Activated T-cell treated with anti-CD3 and anti-CD28 coated beads, Interleukin-2, amount 50 U/mL, for 72 hours (primary cell): ENCODE measurements at regions not wholly inside any gene's neighbourhood (a gene's known extent, or its start where the extent isn't known, plus 50 kb on each side); places are given as distances from the start of the nearest gene placed in this dataset.

Experiments used
- ATAC-seq, 2 donors: fragments of 150-1000 bp; cut with Tn5 transposase; replicated peaks in 1 of 2; 2 replicates each; pipeline ENCODE4 v1.10.0; 2021; ENCODE audit warnings: moderate library complexity in 2 of 2, mild to moderate bottlenecking in 1 of 2
- DNase-seq, 2 donors: peaks; one replicate each; pipeline ENCODE4 v3.0.0; 2021 to 2022; ENCODE audit warnings: mixed read lengths in 1 of 2
- H3K27ac Mint-ChIP-seq: one replicate; pipeline ENCODE4 v1.8.0; 2022; ENCODE audit warnings: mild to moderate bottlenecking, moderate library complexity, mixed read lengths
- H3K27me3 Mint-ChIP-seq: one replicate; pipeline ENCODE4 v1.8.0; 2022; ENCODE audit warnings: low read depth, mixed read lengths
- H3K36me3 Mint-ChIP-seq, 2 donors: one replicate each; pipeline ENCODE4 v1.8.0; 2022; ENCODE audit warnings: mixed read lengths in 2 of 2, mild to moderate bottlenecking in 1 of 2; ENCODE audit not compliant: insufficient read depth in 2 of 2
- H3K4me1 Mint-ChIP-seq: one replicate; pipeline ENCODE4 v1.8.0; 2022; ENCODE audit warnings: low read depth, mixed read lengths
- H3K4me3 Mint-ChIP-seq, 2 donors: one replicate each; pipeline ENCODE4 v1.8.0; 2022; ENCODE audit warnings: mild to moderate bottlenecking in 2 of 2, mixed read lengths in 2 of 2, moderate library complexity in 2 of 2
- H3K9me3 Mint-ChIP-seq, 2 donors: one replicate each; pipeline ENCODE4 v1.8.0; 2022; ENCODE audit warnings: mixed read lengths in 2 of 2

- no peak for ATAC-seq
Measured at GRCh38 chr6:51411496-51412125, 592.9 kb downstream of the TFAP2B start.

GRCh38 chr6:51414361-51414760 is 595.7 kb downstream of the TFAP2B start:
- peaks cover 2 to 7% of the 10 kb centered on the region in 2 donors for H3K9me3 Mint-ChIP-seq
- no peaks in the 10 kb centered on the region for H3K4me1 Mint-ChIP-seq
- ATAC-seq (no peak), DNase-seq (no peak)
- peaks cover 0 to 2% of the 10 kb centered on the region in 2 donors for H3K36me3 Mint-ChIP-seq
- no peaks in the 10 kb centered on the region for H3K27me3 Mint-ChIP-seq
- no peak overlapping the region for H3K4me3 Mint-ChIP-seq
- H3K27ac Mint-ChIP-seq: no peak overlapping the region

More at GRCh38 chr6:51411496-51412125, 592.9 kb downstream of the TFAP2B start:
- DNase-seq: no peak
- Mint-ChIP-seq H3K27me3 (no peaks in the 10 kb centered on the region), H3K9me3 (peaks cover 2 to 6% of the 10 kb centered on the region in 2 donors), H3K4me1 (no peaks in the 10 kb centered on the region), H3K27ac (no peak overlapping the region), H3K4me3 (no peak overlapping the region), H3K36me3 (peaks cover 0 to 2% of the 10 kb centered on the region in 2 donors)

DNA sequence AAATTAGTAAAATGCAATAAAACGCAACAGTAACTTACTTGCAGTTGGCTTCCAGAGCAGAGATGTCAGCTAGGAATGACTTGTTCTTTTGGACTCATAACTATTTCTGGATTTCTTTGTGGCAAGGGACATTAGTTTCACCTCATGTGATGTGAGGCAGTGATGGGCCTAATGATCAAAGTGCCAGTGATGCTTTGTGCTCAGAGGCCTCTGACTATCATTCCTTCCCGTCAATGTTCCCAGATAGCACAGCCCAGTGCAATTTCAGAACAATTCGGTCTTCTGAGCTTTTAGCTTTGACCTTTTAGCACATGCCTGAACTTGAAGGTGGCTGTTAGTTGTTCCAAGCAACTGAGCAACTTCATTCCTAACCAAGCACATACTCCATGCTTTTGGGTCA is 596.8 kb downstream of the TFAP2B start:
- Mint-ChIP-seq H3K27ac (no peak overlapping the region), H3K36me3 (no peaks in the 10 kb centered on the region), H3K9me3 (peaks cover 2 to 4% of the 10 kb centered on the region in 2 donors), H3K4me3 (no peak overlapping the region), H3K27me3 (no peaks in the 10 kb centered on the region), H3K4me1 (no peaks in the 10 kb centered on the region)
- no peak for ATAC-seq
- no peak for DNase-seq

- H3K27me3 Mint-ChIP-seq: no peaks in the 10 kb centered on the region
- H3K4me3 Mint-ChIP-seq: no peak overlapping the region
- no peaks in the 10 kb centered on the region for H3K36me3 Mint-ChIP-seq
- no peaks in the 10 kb centered on the region for H3K4me1 Mint-ChIP-seq
- H3K27ac Mint-ChIP-seq: no peak overlapping the region
- H3K9me3 Mint-ChIP-seq: peaks cover 0 to 2% of the 10 kb centered on the region in 2 donors
- DNase-seq (no peak), ATAC-seq (no peak)
Measured at GRCh38 chr6:51429017-51429712, 610.5 kb downstream of the TFAP2B start.

- ATAC-seq (no peak), DNase-seq (no peak)
- Mint-ChIP-seq H3K4me3 (no peak overlapping the region), H3K27me3 (no peaks in the 10 kb centered on the region), H3K4me1 (no peaks in the 10 kb centered on the region), H3K9me3 (no peaks in the 10 kb centered on the region), H3K36me3 (no peaks in the 10 kb centered on the region), H3K27ac (no peak overlapping the region)
Measured at GRCh38 chr6:51430589-51430988, 611.9 kb downstream of the TFAP2B start.

DNA sequence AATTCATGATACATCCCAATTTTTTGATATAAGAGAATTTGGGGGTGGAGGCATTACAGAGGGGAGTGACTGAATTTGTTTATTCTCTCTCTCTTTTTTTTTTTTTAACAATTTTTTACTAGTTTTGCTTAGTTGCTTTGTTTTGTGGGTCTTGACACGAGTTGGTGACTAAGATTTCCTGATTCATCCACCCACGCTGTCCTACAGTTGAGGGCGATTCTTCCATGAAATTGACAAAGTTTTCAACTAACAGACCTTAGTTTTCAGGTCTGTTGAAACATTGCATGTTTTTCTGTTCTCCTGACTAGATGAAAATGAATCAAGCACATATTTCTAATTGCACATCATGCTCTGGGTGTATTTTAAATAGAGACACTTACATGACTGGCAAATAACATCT is 613.8 kb downstream of the TFAP2B start:
- Mint-ChIP-seq H3K4me3 (no peak overlapping the region), H3K27me3 (no peaks in the 10 kb centered on the region), H3K36me3 (no peaks in the 10 kb centered on the region), H3K9me3 (no peaks in the 10 kb centered on the region), H3K4me1 (no peaks in the 10 kb centered on the region), H3K27ac (no peak overlapping the region)
- DNase-seq: no peak
- no peak for ATAC-seq

- no peak for DNase-seq
- Mint-ChIP-seq H3K9me3 (peaks cover 0 to 3% of the 10 kb centered on the region in 2 donors), H3K27ac (no peak overlapping the region), H3K4me3 (no peak overlapping the region), H3K36me3 (no peaks in the 10 kb centered on the region), H3K27me3 (no peaks in the 10 kb centered on the region), H3K4me1 (no peaks in the 10 kb centered on the region)
- ATAC-seq: no peak
Measured at GRCh38 chr6:51450248-51450957, 631.7 kb downstream of the TFAP2B start.

- Mint-ChIP-seq H3K4me3 (no peak overlapping the region), H3K9me3 (peaks cover 0 to 3% of the 10 kb centered on the region in 2 donors), H3K36me3 (no peaks in the 10 kb centered on the region), H3K27me3 (no peaks in the 10 kb centered on the region), H3K4me1 (no peaks in the 10 kb centered on the region), H3K27ac (no peak overlapping the region)
- ATAC-seq: no peak
- no peak for DNase-seq
Measured at GRCh38 chr6:51450958-51451357, 632.3 kb downstream of the TFAP2B start.

- H3K36me3 Mint-ChIP-seq: no peaks in the 10 kb centered on the region
- H3K4me1 Mint-ChIP-seq: no peaks in the 10 kb centered on the region
- no peak overlapping the region for H3K4me3 Mint-ChIP-seq
Measured at GRCh38 chr6:51456282-51456681, 631.1 kb downstream of the PKHD1 start.

DNA sequence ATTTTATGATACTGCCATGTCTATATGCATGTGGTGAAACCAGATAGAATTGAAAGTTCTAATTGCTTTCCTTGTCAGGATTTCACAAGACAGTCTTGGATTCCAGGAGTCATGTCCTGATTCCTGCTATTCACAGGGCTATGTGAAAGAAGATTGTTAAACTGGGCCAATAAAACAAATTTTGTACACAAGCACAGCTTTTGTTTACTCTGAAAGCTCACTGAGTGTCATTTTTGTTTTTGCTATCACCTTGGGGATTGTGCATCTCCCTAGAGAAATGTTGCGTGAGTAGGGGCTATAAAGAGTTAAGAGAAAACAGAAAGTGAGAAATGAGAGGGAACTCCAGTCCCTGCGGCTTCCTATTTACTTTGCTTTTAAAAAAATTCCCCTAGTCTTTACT is 627.5 kb downstream of the PKHD1 start:
- Mint-ChIP-seq H3K4me3 (no peak overlapping the region), H3K36me3 (no peaks in the 10 kb centered on the region), H3K27me3 (no peaks in the 10 kb centered on the region), H3K4me1 (no peaks in the 10 kb centered on the region), H3K9me3 (peaks cover 0 to 1% of the 10 kb centered on the region in 2 donors), H3K27ac (no peak overlapping the region)
- no peak for ATAC-seq
- DNase-seq: no peak

More at GRCh38 chr6:51456282-51456681, 631.1 kb downstream of the PKHD1 start:
- ATAC-seq (no peak), DNase-seq (no peak)
- Mint-ChIP-seq H3K27ac (no peak overlapping the region), H3K9me3 (peaks cover 0 to 1% of the 10 kb centered on the region in 2 donors), H3K27me3 (no peaks in the 10 kb centered on the region)

DNA sequence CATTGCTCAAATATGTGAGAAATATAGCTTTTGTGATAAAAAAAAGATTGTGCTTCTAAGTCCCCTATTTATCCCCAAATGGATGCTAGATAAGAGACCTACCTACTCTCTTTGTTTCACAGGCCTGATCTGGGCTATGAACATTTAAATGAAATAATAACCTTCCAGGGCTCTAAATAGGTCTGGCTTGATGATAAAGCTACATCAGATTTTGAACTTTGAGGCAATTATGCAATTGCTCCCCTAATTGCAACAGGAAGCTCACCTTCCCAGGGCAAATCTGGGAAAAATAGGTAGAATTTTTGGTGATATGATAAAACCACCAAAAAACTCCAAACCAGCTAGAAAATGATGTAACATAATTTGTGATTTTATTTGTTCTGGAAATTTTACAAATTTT is 624.5 kb downstream of the PKHD1 start:
- Mint-ChIP-seq H3K4me3 (no peak overlapping the region), H3K9me3 (peaks cover 0 to 1% of the 10 kb centered on the region in 2 donors), H3K36me3 (no peaks in the 10 kb centered on the region)

DNA sequence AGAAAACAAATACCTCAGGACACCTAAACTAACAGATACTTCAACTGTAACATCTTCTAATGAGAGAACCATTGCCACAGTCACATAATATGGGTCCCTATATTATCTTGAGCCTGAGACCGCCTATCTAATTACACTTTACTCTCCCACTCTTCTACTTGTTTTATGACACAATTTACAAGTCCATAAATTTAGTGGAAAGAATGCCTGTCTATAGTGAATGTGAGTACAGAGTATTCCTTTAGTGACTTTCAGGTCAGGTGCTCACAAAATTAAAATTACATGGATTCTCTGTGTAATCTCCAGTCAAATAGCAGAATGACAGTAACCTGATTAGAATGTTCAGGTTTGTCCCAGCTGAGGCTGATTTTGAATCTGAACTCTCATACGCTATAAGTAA is 624.1 kb downstream of the PKHD1 start:
- H3K36me3 Mint-ChIP-seq: no peaks in the 10 kb centered on the region
- H3K4me1 Mint-ChIP-seq: no peaks in the 10 kb centered on the region
- H3K9me3 Mint-ChIP-seq: peaks cover 0 to 1% of the 10 kb centered on the region in 2 donors
- no peaks in the 10 kb centered on the region for H3K27me3 Mint-ChIP-seq
- DNase-seq (no peak), ATAC-seq (no peak)
- no peak overlapping the region for H3K4me3 Mint-ChIP-seq
- no peak overlapping the region for H3K27ac Mint-ChIP-seq

More for the DNA sequence above, 624.5 kb downstream of the PKHD1 start:
- Mint-ChIP-seq H3K27me3 (no peaks in the 10 kb centered on the region), H3K27ac (no peak overlapping the region), H3K4me1 (no peaks in the 10 kb centered on the region)
- ATAC-seq: no peak
- DNase-seq: no peak

- no peak overlapping the region for H3K4me3 Mint-ChIP-seq
- H3K4me1 Mint-ChIP-seq: no peaks in the 10 kb centered on the region
Measured at GRCh38 chr6:51464956-51465355, 622.5 kb downstream of the PKHD1 start.

More at GRCh38 chr6:51464956-51465355, 622.5 kb downstream of the PKHD1 start:
- ATAC-seq (no peak), DNase-seq (no peak)
- no peaks in the 10 kb centered on the region for H3K27me3 Mint-ChIP-seq
- H3K9me3 Mint-ChIP-seq: peaks cover 0 to 1% of the 10 kb centered on the region in 2 donors
- no peaks in the 10 kb centered on the region for H3K36me3 Mint-ChIP-seq
- no peak overlapping the region for H3K27ac Mint-ChIP-seq
